ENCODE measurements at regions not wholly inside any gene's neighbourhood (a gene's known extent, or its start where the extent isn't known, plus 50 kb on each side); places are given as distances from the start of the nearest gene placed in this dataset.
A peak's percentile ranks its signal among the peaks of the same experiment; 100 is the strongest.

DNA sequence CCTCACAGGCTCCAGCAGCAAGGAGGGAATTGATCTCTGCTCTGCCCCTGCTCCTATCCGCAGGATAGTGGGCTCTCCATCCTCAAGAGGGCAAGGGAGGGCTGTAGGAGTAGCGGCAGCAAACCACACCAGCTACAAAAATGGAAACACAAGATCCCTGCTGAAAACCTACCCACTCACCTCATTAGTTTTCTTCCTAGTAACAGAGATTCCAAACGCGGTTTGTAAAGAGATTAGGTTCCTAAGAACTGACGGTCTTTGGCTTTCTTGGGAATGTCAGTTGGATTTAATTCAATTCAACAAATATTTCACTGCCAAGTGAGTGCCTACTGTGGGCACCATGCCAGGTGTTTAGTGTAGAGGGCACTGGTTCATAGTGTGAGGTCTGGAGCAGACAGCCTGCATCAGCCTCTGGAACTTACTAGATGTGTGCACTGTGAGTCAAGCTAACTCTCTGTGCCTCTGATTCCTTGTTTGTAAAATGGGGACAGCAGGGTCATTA, 84.7 kb downstream of the MRPL46 start:
- no peak for DNase-seq (ENCODE audit: low spot score)

GRCh38 chr15:88378188-88378637, 89.0 kb downstream of the MRPL46 start:
- no peak for DNase-seq (ENCODE audit: low spot score)

- DNase-seq (ENCODE audit: low spot score): no peak
Observed at GRCh38 chr15:88377509-88377908, 89.7 kb downstream of the MRPL46 start.

GRCh38 chr15:88376574-88377174, 90.5 kb downstream of the MRPL46 start:
- DNase-seq (ENCODE audit: low spot score): no peak

GRCh38 chr15:88375234-88375927, 91.8 kb downstream of the MRPL46 start:
- DNase-seq (ENCODE audit: low spot score): no peak

- no peak for DNase-seq (ENCODE audit: low spot score)
Observed at GRCh38 chr15:88365124-88365523, 102.1 kb downstream of the MRPL46 start.

GRCh38 chr15:88348579-88349230, 92.2 kb upstream of the NTRK3 start:
- no peak for DNase-seq (ENCODE audit: low spot score)

- DNase-seq (ENCODE audit: low spot score): no peak
Observed at GRCh38 chr15:88345962-88346361, 89.4 kb upstream of the NTRK3 start.

GRCh38 chr15:88344786-88345185, 88.2 kb upstream of the NTRK3 start:
- no peak for DNase-seq (ENCODE audit: low spot score)

DNA sequence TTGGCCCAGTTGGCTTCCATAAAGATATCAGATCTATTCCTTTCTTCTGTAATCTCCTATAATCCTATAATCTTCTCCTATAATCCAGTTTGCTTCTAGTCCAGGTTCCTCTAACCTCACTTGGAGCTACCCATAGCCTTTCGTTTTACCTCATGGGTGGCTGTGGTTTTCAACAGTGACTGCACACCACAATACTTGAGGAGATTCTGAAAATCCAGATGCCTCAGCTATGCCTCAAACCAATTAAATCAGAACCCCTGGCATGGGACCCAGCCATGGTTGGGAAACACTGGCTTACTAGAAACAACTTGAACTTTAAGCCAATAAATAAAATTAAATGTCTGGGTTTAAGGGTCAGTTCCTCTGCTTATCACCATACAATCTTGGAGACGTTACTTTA, 86.1 kb upstream of the NTRK3 start:
- DNase-seq (ENCODE audit: low spot score): no peak

- DNase-seq (ENCODE audit: low spot score): no peak
Observed at GRCh38 chr15:88341653-88342052, 85.1 kb upstream of the NTRK3 start.

- DNase-seq (ENCODE audit: low spot score): no peak
Observed at GRCh38 chr15:88341006-88341405, 84.5 kb upstream of the NTRK3 start.

DNA sequence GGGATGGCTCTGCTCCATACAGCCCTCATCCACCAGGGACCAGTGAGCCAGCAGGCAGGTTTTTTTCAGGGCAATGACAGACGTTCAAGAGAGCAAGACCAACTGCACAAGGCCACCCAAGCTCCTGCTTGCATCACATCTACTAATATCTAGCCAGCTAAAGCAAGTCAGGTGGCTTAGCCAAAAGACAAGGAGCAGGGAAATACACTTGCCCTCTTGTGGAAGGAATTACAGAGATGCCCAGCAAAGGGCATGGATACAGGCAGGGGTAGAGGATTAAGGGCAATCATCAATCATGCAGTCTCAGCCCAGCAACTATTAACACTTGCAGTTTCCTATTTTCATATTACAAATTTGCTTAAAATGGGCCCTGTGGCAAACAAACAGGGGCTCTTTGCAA, 81.5 kb upstream of the NTRK3 start:
- no peak for DNase-seq (ENCODE audit: low spot score)

GRCh38 chr15:88335074-88335473, 78.5 kb upstream of the NTRK3 start:
- DNase-seq (ENCODE audit: low spot score): no peak

DNA sequence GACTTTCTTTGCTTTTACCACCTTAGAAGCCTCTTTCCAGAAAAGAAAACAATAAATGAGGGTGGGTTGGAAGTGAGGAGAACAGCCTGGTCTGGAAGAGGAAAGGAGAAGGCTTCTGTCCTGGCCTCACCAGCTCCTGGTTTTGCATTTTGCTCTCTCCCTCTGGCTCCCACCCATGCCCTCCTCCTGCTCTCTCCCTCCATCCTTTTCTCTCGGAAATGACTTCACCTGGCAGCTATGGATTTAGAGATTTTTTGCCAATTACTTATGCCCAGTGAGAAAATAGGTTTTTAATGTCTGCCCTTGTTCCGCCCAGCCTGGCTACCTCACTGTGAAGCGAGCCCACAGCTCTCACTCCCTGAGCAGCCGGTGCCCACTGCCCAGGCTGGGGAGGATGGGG, 77.9 kb upstream of the NTRK3 start:
- no peak for DNase-seq (ENCODE audit: low spot score)

DNA sequence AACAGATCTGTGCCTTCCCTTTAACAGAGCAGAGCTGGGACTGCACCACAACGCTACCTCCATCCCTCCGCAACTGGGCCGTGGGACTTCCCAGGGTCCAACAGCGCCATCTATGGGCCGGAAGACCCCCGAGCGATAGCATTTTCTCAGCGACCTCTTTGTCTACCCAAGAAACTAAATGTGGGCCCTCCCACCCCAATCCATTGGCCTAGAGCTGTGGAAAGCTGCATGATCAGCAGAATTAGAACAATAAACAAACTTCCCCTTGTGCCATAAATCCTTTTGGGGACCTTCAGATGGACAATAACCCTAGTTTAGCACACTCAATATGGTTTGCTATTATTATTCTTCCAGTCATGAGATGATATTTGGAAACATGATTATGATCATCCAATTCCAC, 74.8 kb upstream of the NTRK3 start:
- DNase-seq (ENCODE audit: low spot score): peak; percentile 1

DNA sequence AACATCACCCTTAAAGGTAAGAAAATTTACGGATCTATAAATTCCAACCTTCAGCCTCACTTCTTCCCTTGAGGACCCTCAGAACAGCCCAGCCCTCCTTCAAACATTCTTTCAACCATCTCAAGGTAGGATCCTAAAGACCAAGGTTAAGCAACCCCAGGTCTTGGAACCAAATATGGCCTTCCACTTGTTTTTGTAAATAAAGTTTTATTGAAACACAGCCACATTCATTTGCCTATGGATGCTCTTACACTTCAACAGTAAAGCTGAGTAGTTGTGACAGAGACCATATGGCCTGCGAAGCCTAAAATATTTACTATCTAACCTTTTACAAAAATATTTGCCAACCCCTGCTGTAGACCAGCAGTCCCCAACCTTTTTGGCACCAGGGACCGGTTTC, 70.4 kb upstream of the NTRK3 start:
- no peak for DNase-seq (ENCODE audit: low spot score)

DNA sequence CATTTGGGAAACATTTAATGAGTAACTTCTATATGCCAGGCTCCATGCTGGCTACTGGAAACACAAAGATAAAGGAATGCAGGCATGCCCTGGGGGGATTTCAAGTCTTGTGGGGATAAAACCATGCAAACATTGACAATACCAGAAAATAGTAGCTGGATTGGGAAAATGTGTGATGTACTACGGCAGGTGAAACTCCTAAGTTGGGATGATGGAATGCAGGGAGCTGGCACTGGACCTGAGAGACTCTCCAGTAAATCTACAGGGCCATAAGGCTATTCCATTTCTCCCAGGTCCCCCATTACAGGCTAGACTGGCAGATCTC, 68.2 kb upstream of the NTRK3 start:
- DNase-seq (ENCODE audit: low spot score): no peak

DNA sequence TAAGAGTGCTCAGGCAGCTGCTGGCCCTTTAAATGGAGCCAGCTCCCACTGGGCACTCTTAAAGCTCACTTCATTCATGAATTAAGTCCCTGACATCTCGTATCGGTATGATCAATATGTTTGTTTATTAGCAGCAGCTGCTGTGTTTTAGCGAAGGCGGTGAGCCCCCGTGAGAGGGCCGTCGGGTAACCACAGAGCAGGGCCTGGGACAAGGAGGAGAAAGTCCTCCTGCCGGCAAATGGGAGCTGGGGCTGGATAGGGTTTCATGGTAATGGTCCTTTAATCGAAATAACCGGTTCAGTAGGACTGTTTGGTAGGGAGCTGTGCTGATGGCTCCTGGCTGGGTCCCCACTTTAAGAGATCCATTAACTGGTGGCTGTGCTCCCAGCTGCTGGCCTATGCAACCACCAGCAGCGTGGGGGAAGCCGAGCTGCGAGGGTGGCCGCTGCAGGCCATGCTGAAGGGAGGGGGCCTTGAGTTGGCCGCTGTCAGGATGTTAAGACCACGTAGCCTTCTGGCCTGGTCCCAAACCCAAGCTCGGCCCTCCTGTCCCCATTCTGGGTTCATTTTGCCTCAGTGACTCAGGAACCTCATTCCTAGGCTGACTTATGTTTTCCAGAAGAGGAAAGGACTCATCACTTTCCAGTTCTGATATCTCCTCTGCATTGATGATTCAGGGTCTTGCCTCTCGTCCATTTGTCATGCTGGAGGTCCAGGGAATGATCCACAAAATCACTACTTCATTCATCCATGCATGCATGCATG, 67.6 kb upstream of the NTRK3 start:
- no peak for DNase-seq (ENCODE audit: low spot score)

DNA sequence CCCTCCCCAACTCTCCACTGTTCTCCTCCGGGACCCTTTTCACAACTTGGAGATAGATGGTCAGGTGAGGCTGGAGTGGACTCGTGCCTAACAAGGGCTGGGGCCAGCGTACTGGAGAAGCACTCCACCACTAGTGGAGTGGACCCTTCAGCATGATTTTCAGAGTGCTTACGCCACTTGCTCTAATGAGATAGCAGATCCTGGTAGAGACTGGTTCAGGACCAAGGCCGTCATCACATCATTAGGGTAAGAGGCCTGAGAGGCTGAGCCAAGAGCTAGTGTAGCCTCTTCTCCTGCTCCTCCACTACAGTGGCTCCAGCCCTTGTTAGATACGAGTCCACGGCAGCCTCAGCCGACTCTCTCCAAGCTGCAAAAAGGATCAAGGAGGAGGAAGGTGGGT, 66.9 kb upstream of the NTRK3 start:
- no peak for DNase-seq (ENCODE audit: low spot score)

DNA sequence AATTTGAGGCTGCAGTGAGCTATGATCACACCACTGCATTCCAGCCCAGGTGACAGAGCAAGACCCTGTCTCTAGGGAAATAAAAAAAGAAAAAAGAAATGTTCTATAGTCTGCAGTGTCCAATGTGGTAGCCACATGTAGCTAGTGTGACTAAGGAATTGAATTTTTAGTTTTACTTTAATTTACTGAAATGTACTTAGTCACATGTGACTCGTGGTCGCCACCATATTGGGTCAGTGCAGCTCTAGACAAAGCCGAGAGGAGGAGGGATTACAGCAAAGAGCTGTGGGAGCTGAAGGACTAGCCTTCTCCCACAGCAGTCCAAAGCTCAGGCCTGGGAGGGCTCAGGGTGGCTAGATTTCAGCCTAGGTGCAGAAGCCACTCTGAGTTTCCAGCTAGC, 65.9 kb upstream of the NTRK3 start:
- DNase-seq (ENCODE audit: low spot score): no peak

DNA sequence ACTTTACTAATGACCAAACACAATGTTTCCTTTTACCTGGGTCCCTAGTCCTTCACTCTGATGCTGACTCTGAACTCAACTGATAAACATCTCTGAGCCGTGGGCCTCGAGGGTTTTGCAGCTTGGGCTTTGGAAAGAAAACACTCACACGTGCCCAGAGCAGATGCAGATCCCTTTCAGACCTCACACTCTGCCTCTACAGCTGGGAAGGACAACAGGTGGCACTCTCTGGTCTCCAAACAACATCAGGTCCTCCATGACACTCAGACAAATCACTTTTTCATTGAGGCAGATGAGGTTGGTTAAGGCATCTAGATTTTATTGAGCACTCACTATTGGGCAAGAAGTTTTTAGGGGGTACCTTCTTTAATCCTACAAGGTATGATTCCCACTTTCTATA, 64.7 kb upstream of the NTRK3 start:
- DNase-seq (ENCODE audit: low spot score): no peak

GRCh38 chr15:88316586-88316985, 60.0 kb upstream of the NTRK3 start:
- no peak for DNase-seq (ENCODE audit: low spot score)
